Midbrain (tissue), 1 donor: ENCODE measurements at regions not wholly inside any gene's neighbourhood (a gene's known extent, or its start where the extent isn't known, plus 50 kb on each side); places are given as distances from the start of the nearest gene placed in this dataset.

Source experiments
- DNase-seq: peaks from one replicate; lab custom pipeline; 2025; lab: John Stamatoyannopoulos, UW

DNA sequence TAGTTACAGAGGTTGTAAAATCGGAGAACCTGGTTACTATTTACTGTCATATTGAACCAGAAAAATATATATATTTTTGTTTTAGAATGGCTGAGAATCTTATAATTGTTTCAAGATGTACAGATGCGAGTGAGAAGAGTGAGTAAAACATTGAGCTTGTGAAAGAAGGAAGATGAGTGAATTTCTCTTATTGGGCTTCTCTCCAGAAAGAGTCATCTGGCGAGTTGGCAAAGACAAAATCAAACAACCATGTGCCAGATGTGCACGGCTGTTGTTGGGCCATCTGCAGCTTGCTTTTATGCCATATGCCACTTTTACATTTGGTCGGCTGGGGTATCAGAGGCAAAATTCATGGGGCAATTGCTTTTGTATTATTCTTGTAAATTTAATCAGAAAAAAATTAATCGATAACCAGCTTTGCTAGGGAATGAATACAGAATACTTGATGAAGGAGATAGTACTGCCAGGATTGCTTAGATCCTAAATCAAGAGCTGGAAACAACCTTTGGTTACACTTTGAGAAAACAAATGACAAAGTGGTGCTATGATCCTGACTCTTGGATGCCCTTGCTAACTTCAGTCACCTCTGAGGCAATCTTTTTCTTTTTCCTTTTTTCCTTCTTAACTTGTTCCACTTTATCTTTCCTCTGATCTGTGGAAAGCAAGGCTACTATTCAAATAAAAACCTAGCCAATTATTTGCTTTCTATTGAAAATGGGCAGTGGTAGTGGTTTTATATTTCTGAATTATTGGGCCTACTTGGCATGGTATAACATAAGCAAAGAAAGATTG is 97.1 kb upstream of the GRIK2 start:
- DNase-seq: no peak

DNA sequence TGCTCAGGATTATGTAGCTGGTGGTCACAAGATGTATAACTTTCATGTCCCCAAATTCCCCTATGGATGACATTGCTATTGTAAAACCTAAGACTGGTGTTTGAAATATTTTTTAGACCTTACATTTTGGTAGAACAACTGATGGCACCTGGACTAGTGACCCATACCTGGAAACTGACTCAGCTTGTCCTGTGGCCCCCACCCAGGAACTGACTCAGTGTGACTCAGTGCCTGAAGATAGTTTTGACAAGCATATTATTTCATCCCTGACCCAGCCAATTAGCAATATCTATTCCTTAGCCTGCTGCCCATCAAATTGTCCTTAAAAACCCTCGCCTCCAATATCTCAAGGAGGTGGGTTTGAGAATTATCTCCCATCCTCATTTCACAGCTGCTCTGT is 90.9 kb upstream of the GRIK2 start:
- DNase-seq: no peak

DNA sequence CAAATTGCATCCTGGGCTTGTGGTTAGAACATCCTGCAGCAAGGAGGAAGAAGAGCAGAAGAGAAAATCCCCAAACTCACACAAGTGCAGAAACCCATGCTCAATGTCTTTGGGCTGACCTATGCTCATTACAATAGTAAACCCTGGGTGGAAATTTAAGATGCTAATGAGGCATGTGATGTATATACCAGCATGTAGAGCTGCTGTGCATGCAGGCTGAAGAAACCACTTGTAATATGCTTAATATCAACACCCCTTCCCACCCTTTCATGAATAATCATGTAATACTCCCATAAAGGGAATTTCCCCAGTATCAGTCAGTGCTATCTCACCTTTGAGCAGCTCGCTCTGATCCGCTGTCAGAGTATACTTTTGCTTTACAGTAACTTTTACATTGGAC is 90.0 kb upstream of the GRIK2 start:
- DNase-seq: no peak

DNA sequence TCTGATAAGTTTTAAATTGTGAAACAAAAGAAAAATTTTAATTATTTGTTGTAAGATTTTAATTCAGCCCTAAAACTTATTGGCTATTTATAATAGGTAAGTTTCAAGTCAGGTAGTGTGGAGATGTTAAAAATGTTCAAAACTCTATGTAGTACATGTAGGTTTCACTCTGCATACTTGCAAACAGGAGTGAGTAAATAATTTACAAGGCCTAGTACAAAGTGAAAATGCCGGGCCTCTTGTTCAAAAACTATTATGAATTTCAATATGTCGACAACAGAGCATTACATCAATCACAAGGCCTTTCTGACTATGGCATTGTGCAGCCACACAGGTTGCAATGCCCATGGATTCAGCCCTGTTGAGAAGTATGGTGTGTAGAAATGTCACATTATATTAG is 80.9 kb upstream of the GRIK2 start:
- no peak for DNase-seq

DNA sequence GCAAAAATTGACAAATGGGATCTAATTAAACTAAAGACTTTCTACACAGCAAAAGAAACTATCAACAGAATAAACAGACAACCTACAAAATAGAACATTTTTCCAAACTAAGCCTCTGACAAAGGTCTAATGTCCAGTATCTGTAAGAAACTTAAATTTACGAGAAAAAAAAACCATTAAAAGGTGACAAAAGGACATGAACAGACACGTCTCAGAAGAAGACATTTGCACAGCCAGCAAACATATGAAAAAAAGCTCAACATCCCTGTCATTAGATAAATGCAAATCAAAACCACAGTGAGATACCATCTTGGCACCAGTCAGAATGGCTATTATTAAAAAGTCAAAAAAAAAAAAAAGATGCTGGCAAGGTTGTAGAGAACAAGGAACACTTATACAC is 70.6 kb upstream of the GRIK2 start:
- DNase-seq: no peak

DNA sequence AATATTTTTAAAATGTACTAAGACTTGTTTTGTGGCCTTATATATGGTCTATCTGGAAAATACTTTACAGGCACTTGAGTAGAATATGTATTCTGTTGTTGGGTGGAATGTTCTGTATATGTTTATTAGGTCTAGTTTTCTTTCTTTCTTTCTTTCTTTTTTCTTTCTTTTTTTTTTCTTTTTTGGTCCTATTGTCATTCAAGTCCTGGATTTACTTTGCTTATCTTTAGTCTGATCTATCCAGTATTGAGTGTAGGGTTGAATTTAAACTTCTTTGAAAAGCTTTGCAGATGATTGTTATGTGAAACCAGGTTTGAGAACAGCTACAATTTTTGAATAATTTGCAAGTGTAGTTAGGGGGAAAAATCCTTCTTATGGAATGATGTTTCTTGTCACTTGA is 67.1 kb upstream of the GRIK2 start:
- no peak for DNase-seq

DNA sequence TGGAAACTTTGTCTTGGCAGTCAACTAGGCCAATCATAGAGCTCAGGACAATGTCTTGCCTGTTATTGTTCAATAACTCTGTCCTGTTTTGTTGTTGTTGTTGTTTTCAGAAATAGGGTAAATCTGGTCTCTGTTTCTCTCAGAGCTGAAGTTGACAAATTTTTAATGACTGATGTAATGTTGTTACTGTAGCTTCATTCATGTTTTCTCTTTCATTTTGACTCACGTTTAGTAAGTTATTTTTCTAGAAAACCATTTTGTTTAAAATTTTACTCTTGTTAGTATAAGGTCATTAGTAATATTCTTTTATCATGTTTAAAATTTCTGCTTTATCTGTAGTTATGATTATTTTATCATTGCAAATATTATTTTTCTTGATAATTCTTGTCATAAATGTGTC is 51.6 kb upstream of the GRIK2 start:
- DNase-seq: no peak
